ENCODE measurements at regions not wholly inside any gene's neighbourhood (a gene's known extent, or its start where the extent isn't known, plus 50 kb on each side); places are given as distances from the start of the nearest gene placed in this dataset.
A peak's percentile ranks its signal among the peaks of the same experiment; 100 is the strongest.

DNA sequence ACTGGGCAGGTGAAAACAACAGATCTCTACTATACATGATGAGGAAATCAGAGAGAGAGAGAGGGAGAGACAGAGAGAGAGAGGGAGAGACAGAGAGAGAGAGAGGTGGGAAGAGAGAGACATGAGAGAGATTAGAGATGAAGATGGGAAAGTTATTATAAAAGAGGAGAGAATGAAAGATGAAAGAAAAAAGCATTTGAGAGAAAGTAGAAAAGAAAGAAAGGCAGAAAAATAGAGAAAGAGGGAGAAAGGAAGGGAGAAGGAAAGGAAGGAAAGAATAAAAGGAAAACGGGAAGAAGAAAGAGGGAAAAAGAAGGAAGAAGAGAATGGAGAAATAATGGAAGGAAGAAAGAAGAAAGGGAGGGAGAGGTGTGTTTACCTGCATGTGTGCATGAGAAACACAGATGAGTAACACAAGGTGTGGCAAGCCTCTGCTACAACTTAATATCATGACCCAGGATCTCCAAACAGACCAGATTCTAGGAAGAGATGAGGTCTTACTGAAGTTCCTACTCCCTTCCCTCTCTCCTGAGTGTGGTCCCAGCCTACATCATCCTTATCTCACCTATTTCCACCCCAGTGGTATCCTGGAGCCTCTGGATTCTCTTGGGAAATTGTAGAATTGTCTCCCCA, 176.3 kb downstream of the C12orf75 start:
- H3K9me3 ChIP-seq (ENCODE audit: control insufficient read depth, insufficient read depth, low read depth, low read length), result no peaks in the 10 kb centered on the region
- no peaks in the 10 kb centered on the region for H3K36me3 ChIP-seq (ENCODE audit: control insufficient read depth, insufficient read depth, low read length)
- no peak overlapping the region for H3K4me3 ChIP-seq (replicated peaks in 1 of 4; ENCODE audit: control extremely low read depth in 1 of 4, insufficient read depth in 1 of 4, low read depth in 3 of 4, low read length in 4 of 4)
- no peak overlapping the region for H3K4me2 ChIP-seq (ENCODE audit: extremely low read depth, insufficient read depth, low read length)
- H3K4me1 ChIP-seq (ENCODE audit: control insufficient read depth, extremely low read depth, insufficient read depth, low read length), result no peaks in the 10 kb centered on the region
- H2AFZ ChIP-seq (ENCODE audit: low read length), result no peak overlapping the region
- TF ChIP-seq, protein P1, sequence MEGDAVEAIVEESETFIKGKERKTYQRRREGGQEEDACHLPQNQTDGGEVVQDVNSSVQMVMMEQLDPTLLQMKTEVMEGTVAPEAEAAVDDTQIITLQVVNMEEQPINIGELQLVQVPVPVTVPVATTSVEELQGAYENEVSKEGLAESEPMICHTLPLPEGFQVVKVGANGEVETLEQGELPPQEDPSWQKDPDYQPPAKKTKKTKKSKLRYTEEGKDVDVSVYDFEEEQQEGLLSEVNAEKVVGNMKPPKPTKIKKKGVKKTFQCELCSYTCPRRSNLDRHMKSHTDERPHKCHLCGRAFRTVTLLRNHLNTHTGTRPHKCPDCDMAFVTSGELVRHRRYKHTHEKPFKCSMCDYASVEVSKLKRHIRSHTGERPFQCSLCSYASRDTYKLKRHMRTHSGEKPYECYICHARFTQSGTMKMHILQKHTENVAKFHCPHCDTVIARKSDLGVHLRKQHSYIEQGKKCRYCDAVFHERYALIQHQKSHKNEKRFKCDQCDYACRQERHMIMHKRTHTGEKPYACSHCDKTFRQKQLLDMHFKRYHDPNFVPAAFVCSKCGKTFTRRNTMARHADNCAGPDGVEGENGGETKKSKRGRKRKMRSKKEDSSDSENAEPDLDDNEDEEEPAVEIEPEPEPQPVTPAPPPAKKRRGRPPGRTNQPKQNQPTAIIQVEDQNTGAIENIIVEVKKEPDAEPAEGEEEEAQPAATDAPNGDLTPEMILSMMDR (conservative IDR thresholded peaks at IDR 0.05 in 1 of 2, IDR thresholded peaks at IDR 0.05 in 1 of 2; ENCODE audit: low read depth in 1 of 2, low read length in 2 of 2), result no peak
- no peak for TF ChIP-seq EZH2 (IDR thresholded peaks at IDR 0.05; ENCODE audit: low read length, missing control alignments)
- H3K9ac ChIP-seq (ENCODE audit: insufficient read depth, low read length), result no peak overlapping the region
- H4K20me1 ChIP-seq (ENCODE audit: control insufficient read depth, extremely low read depth, insufficient read depth, low read length), result no peaks in the 10 kb centered on the region
- DNase-seq (ENCODE audit: low read depth in 2 of 2), result no peak
- H3K79me2 ChIP-seq (ENCODE audit: control insufficient read depth, insufficient read depth, low read length), result no peaks in the 10 kb centered on the region
- peaks cover 3% of the 10 kb centered on the region for H3K27me3 ChIP-seq (ENCODE audit: control insufficient read depth, insufficient read depth, low read length)
- H3K27ac ChIP-seq (ENCODE audit: insufficient read depth, low read length), result no peak overlapping the region

DNA sequence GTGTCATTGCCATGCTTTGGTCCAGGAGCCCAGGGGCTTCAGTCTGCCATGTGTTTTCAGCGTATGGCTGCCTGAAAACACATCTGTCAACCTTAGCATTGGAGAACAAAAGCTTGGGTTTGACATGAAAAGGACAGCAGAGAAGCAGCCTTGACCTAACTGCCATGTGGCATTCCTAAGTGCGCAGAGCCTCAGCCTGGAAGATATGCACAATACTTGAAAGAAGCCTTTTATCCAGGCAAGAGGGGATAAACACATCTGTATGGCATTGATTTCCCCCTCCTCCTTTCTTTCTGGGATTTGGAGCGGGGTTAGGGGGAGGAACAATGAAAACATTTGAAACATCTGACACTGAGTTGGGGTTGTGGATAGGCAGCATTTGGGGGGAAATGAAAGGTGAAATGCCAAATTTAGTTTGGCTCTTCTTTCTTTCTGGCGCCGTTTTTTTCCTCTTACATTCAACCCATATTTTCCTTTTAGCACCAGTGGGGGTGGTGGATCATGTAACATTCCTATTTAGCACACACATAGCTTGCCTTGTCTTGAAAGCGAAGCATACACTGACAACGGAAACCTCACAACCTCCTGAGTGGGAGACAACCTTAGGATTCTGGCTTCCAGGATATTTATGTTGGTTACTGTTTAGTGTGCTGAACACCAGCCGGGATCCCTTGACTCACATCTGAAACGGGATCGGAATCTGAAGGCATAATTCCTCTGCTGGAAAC, 177.0 kb downstream of the C12orf75 start:
- Histone ChIP-seq H3K4me3 (replicated peaks in 1 of 4; ENCODE audit: control extremely low read depth in 1 of 4, insufficient read depth in 1 of 4, low read depth in 3 of 4, low read length in 4 of 4) (no peak overlapping the region), H3K9ac (ENCODE audit: insufficient read depth, low read length) (no peak overlapping the region), H3K27ac (ENCODE audit: insufficient read depth, low read length) (no peak overlapping the region), H3K36me3 (ENCODE audit: control insufficient read depth, insufficient read depth, low read length) (no peaks in the 10 kb centered on the region), H3K27me3 (ENCODE audit: control insufficient read depth, insufficient read depth, low read length) (peaks cover 3% of the 10 kb centered on the region), H3K4me2 (ENCODE audit: extremely low read depth, insufficient read depth, low read length) (no peak overlapping the region), H3K79me2 (ENCODE audit: control insufficient read depth, insufficient read depth, low read length) (no peaks in the 10 kb centered on the region), H2AFZ (ENCODE audit: low read length) (no peak overlapping the region), H4K20me1 (ENCODE audit: control insufficient read depth, extremely low read depth, insufficient read depth, low read length) (no peaks in the 10 kb centered on the region), H3K4me1 (ENCODE audit: control insufficient read depth, extremely low read depth, insufficient read depth, low read length) (no peaks in the 10 kb centered on the region), H3K9me3 (ENCODE audit: control insufficient read depth, insufficient read depth, low read depth, low read length) (no peaks in the 10 kb centered on the region)
- TF ChIP-seq, protein P1 (conservative IDR thresholded peaks at IDR 0.05 in 1 of 2, IDR thresholded peaks at IDR 0.05 in 1 of 2; ENCODE audit: low read depth in 1 of 2, low read length in 2 of 2), result no peak
- no peak for TF ChIP-seq EZH2 (IDR thresholded peaks at IDR 0.05; ENCODE audit: low read length, missing control alignments)
- peak in 1 of 2 donors; percentile 73 for DNase-seq (ENCODE audit: low read depth in 2 of 2)

DNA sequence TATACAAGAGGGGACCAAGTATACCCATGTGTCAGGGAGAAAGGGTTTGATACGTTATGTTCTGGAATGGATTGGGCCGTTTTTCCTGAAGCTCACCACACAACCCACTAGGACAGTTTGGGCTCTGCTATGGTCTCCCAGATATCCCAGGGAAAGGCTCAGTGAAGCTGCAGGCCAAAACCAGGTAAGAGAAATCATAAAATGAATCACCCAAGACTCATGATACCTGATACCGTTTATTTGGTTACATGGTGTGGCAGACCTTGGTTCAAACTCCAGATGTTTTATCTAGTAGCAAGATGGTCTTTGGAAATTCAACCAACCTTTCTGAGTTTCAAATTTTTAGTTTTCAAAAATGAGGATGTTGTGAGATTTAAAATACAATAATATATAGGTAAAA, 177.6 kb downstream of the C12orf75 start:
- H3K9ac ChIP-seq (ENCODE audit: insufficient read depth, low read length), result no peak overlapping the region
- no peak overlapping the region for H3K27ac ChIP-seq (ENCODE audit: insufficient read depth, low read length)
- H3K9me3 ChIP-seq (ENCODE audit: control insufficient read depth, insufficient read depth, low read depth, low read length), result no peaks in the 10 kb centered on the region
- H3K4me3 ChIP-seq (replicated peaks in 1 of 4; ENCODE audit: control extremely low read depth in 1 of 4, insufficient read depth in 1 of 4, low read depth in 3 of 4, low read length in 4 of 4), result no peak overlapping the region
- H3K79me2 ChIP-seq (ENCODE audit: control insufficient read depth, insufficient read depth, low read length), result no peaks in the 10 kb centered on the region
- no peaks in the 10 kb centered on the region for H3K4me1 ChIP-seq (ENCODE audit: control insufficient read depth, extremely low read depth, insufficient read depth, low read length)
- TF ChIP-seq, protein P1 (conservative IDR thresholded peaks at IDR 0.05 in 1 of 2, IDR thresholded peaks at IDR 0.05 in 1 of 2; ENCODE audit: low read depth in 1 of 2, low read length in 2 of 2), result no peak
- TF ChIP-seq EZH2 (IDR thresholded peaks at IDR 0.05; ENCODE audit: low read length, missing control alignments), result no peak
- DNase-seq (ENCODE audit: low read depth in 2 of 2), result no peak
- no peaks in the 10 kb centered on the region for H4K20me1 ChIP-seq (ENCODE audit: control insufficient read depth, extremely low read depth, insufficient read depth, low read length)
- no peak overlapping the region for H2AFZ ChIP-seq (ENCODE audit: low read length)
- H3K4me2 ChIP-seq (ENCODE audit: extremely low read depth, insufficient read depth, low read length), result no peak overlapping the region
- peaks cover 3% of the 10 kb centered on the region for H3K27me3 ChIP-seq (ENCODE audit: control insufficient read depth, insufficient read depth, low read length)
- H3K36me3 ChIP-seq (ENCODE audit: control insufficient read depth, insufficient read depth, low read length), result no peaks in the 10 kb centered on the region

Data from fibroblast of lung (primary cell).